ENCODE measurements at regions not wholly inside any gene's neighbourhood (a gene's known extent, or its start where the extent isn't known, plus 50 kb on each side); places are given as distances from the start of the nearest gene placed in this dataset.

DNA sequence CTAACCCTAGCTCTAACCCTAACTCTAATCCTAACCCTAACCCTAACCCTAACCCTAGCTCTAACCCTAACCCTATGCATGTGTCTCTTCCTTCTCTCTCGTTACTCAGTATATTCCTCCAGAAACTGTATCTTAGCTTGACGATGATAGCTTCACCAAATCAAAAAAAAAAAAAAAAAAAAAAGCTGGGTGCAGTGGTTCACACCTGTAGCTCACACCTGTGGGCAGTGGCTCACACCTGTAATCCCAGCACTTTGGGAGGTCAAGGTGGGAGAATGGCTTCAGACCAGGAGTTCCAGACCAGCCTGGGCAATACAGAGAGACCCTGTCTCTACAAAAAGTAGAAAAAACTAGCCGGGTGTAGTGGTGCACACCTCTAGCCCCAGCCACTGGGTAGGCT, 414.0 kb downstream of the GATA3 start:
- no peak for DNase-seq (ENCODE audit: low read depth in 2 of 2, low spot score in 1 of 2)

DNA sequence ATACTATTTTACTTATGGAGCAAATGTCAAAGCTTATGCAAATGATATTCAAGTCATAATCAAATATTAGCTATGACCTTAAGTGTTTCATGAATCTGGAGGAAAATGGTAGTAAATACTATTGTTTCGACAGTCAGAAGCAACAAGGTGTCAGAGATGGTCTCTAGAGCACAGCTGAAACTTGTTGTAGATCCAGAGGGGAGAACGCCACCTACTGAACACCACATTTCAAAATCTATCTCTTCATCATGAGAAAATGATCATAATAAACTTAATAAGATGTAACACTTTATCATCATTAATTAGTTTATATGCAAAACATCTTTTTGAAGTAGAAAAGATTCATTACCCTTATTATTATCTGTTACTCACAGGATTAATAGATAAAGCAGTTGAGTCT, 418.7 kb downstream of the GATA3 start:
- no peak for DNase-seq (ENCODE audit: low read depth in 2 of 2, low spot score in 1 of 2)

DNA sequence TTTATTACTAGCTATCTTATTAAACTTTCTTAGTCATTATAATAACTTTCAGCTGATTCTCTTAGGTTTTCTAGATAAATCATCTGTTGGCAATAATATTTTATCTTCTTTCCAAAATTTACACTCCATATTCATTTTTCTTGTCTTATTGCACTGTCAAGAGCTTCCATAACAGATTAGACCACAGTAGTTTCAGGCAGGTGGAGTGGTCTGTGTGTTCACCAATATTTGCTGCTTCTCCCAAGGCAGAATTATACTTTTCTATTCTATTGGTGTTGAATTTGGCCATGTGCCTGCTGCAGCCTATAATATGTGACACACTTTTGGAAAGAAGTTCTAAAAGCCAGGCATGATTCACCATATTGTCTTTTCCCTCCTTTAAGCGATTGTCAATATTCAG, 422.8 kb downstream of the GATA3 start:
- DNase-seq (ENCODE audit: low read depth in 2 of 2, low spot score in 1 of 2): no peak

DNA sequence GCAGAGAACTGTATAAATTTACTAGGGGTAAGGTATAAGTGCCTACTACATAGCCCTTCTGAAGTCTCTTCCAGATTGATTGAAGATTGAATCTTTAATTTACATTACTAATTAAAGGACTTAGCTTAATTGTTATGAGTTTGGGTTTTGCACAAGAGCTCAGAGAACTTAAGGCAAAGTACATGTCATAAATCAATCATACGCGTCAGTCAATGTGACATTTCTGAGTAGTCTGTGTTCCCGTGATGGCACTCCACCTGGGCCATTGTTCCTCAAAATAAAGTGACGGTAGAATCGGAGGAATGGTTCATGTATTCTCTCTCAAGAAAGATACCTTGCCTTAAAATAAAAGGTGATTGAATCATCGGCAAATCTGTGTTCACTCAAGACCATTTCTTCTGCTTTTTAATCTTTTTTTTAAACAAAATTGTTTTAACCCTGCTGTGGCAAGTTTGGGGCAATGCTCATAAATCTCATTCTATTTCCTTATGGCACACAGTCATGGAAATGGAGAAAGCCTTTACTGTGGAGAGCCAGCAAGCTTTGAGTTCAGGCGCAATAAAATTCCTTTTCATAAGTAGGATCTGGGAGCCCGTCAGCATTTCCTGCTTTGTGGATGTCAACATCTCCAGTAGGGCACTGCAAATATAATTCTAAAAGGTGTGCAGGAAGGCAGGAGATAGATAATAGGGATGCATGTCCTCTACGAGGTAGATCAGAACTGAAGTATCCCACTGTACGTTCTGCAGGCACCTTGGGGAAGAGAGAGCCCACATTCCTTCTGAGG, 427.4 kb downstream of the GATA3 start:
- no peak for DNase-seq (ENCODE audit: low read depth in 2 of 2, low spot score in 1 of 2)

DNA sequence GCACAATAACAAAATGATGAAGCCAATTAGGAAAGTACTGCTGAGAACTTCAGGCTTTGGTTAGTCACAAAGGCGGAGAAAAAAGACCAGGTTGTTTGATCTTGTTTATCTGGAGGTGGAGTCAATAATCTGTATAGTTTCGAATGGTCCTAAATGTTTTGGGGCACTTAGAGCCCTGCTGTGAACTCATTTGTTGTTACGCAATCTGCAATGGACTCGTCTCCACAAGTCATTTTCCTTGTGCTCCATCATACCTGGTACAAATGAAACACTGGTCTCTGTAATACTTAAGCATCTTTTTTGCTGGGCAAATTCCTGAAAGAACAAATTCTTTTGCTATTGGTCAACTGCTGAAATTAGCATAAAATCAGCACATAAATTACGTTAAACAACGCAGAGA, 430.5 kb downstream of the GATA3 start:
- no peak for DNase-seq (ENCODE audit: low read depth in 2 of 2, low spot score in 1 of 2)

DNA sequence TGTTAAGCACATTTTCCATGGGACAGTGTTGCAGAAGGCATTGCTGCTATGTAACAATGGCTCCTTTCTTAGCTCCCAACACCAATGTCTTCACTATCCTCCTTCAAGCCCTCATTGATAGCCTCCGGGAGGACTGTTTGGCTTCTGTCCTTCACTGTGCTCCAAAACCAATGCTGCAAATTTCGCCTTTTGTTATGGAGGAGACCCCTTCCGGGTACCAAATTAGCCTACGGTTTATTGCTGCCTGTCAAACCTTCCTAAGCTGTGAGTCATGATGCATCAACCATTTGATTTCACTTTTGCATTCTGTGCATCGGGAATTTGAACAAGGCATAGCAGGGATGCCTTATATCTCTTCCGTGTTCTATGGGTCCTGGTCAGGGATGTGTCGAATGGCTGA, 432.9 kb downstream of the GATA3 start:
- DNase-seq (ENCODE audit: low read depth in 2 of 2, low spot score in 1 of 2): no peak

DNA sequence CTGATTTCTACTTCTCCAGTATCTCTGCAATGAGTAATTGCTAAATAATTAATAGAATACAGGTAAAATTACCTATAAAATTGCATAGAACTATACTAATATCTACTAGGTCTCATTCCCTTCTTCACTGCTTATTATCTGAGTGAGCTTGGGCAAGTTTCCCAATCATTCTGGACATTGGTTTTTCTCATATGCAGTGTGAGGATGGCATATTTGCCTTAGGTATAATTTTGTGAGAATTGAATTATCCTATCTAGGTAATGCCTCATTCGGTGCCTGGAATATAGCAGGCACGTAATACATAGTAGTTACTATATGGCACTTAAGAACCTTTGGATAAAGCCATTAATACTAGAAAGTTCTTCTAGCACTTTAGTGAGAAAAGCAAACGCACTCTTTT, 434.7 kb downstream of the GATA3 start:
- DNase-seq (ENCODE audit: low read depth in 2 of 2, low spot score in 1 of 2): no peak

DNA sequence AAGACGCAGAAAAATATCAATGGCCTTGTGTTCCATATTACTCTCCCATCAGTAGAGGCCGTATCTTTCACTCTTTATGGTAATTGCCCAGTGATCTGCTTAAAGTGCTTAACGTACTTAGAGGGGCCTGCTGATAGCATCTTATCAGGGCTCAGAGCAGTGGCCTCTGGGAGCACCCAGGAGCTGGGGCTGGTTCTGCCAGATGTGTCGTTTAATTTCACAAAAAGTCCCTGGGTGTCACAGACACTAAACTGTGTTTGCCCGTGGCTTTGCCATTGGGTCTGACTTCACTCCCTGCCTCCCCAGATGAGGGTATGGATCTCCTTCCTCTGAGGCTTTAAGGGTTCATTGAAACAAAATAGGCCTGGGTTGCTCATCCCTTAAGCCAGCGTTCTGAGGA, 435.3 kb downstream of the GATA3 start:
- DNase-seq (ENCODE audit: low read depth in 2 of 2, low spot score in 1 of 2): no peak

DNA sequence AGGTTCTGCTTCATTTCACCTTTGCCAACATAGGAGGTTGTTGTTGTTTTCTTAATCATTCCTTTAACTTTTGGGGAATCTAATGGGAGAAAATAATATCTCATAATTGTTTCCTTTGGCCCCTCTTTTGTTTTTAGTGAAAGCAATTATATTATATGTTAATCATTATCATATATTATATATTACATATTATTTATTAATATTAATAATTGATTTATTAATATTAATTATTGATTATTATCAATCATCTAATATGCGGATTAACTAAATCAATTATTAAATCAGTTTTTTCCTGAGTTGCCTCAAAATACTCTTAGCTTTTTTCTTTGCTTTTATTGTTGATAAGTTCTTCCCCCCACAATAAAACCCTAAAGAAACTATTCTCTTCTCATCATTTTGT, 443.8 kb downstream of the GATA3 start:
- DNase-seq (ENCODE audit: low read depth in 2 of 2, low spot score in 1 of 2): no peak

DNA sequence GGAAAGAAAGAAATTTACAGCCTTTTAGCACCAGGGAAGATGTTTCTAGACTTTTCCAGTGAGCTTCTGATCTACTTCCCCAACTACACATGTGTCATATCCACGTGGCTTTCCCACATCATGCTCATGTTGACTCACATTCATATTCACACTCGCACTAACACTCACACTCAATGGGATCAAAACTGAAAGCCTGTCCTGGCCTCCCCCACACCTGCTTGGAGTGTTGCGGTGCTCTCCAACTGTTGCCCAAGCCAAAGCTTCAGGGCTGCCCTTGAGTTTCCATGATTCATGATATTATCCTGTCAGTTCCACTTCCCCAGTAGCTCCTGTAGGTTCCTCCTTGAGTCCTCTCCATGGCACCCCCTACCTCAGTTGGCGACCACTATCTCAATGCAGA, 444.4 kb downstream of the GATA3 start:
- no peak for DNase-seq (ENCODE audit: low read depth in 2 of 2, low spot score in 1 of 2)

DNA sequence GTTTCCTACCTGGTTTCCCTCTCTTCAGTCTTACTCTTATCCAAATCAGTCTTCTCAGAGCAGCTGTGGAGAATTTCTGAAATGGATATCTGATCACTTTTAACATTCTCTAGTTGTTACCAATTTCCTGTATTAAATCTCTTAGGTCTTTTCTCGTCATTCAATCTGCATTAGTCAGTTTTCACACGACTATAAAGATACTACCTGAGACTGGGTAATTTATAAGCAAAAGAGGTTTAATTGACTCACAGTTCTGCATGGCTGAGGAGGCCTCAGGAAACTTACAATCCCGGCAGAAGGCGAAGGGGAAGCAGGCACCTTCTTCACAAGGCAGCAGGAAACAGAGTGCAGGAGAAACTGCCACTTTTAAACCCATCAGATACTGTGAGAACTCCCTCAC, 444.8 kb downstream of the GATA3 start:
- DNase-seq (ENCODE audit: low read depth in 2 of 2, low spot score in 1 of 2): no peak

DNA sequence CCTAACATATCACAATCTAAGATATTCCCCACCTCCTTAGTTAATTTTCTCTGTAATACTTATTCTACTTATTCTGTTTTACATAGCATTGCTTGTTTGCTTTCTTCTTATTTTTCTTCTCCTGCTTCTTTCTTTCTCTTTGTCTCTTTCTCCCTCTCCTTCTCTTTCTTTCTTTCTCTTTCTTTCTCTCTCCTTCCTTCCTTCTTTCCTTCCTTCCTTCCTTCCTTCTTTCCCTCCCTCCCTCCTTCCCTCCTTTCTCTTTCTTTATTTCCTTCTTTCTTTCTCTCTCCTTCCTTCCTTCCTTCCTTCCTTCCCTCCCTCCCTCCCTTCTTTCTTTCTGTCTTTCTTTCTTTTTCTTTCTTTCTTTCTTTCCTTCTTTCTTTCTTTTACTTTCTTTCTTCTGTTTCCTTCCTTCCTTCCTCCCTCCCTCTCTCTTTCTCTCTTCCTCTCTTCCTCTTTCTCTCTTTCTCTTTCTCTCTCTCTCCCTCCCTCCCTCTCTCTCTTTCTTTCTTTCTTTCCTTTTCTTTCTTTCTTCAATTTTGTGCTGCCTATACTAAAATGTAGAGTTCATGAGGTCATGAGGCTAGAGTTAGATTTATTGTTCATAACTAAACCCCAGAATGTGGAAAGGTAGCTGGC, 445.4 kb downstream of the GATA3 start:
- DNase-seq (ENCODE audit: low read depth in 2 of 2, low spot score in 1 of 2): no peak

DNA sequence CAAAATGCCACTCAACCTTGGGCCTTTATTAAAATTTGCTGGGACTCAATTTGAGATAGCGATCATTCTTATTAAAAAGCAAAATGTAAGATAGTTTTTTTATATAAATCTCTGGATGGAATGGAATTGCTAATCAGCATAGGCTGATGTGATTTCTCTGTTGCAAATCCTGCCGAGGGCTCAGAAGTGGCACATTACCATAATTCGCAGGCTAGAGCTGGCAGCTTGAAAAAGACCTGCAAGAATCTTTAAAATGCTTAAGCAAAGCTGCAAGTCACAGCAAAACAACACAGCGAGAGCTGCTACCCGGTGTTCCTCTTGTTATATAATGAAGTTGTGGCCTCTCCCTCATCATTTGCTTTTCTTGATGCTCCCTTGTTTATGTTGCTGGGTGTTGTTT, 448.1 kb downstream of the GATA3 start:
- DNase-seq (ENCODE audit: low read depth in 2 of 2, low spot score in 1 of 2): no peak

DNA sequence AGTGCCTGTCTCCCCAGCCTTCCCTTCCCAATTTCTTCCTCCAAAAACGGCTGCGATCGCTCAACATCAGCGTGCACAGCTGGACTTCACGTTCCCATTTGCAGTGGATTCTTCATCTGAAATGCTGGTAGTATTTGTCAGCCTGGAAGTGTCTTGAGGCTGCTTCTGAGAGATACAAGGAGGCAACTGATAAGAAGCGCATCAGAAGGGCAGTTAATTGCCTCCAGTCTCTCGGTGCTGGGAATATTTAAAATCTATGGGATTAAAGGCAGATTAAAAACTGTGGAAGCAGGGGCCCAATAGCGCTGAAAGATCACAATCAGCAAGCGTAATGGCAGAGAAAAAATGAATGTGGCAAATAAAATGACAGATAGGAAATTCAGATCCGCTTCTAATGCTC, 450.0 kb downstream of the GATA3 start:
- DNase-seq (ENCODE audit: low read depth in 2 of 2, low spot score in 1 of 2): no peak

DNA sequence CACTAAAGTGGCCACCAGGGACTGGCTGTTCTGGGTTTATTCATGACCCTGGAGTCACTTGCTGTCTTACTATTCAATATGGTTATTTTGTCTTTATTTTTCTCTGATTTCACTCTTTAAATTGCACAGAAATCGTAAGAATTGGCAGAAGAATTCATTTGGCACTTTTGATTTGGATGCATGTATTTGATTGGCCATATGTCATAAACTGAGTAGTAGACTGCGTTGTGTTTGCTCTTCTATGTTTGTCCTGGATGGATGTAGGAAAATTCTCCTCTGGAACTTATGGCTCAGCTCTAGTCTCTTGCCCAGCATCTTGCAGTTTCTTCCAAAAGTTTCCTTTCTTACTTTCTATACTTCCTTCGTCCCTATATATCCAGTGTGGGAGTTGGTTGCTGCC, 452.7 kb downstream of the GATA3 start:
- no peak for DNase-seq (ENCODE audit: low read depth in 2 of 2, low spot score in 1 of 2)

DNA sequence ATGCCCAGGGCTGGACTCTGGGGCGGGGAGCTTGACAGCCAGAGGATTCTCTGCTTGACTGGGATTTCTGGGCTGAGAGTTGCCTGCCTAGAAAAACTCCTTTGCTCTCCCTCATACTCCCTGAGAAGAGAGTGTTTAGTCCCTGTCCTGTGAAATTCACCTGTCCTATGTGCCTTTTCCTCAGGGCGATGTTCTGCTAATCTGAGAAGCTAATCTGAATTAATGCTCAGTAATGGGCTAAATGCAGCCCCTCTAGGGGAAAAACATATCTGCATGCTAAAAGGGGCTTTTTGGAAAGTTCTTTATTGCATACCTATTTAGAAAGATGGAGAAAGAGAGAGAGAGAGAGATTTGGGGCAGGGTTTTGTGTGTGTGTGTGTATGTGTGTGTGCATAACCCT, 454.4 kb downstream of the GATA3 start:
- no peak for DNase-seq (ENCODE audit: low read depth in 2 of 2, low spot score in 1 of 2)

DNA sequence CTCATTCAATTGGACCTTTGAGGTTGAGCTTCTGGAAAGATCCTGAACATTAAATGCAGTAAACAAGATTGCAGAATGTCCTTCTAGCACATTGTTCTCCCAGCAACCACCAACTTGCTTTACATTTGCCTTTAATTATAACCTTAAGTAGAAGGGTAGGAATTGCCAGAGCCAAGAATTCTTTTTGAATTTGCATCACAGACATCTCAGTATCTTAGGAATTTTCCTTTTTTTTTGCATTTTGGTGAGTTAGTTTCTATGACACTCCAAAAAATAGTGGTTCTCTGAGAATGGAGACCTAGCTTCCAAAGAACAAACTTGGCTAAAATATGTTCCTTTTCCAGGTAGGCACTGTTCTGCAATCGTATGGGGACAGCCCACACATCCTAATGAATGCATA, 456.0 kb downstream of the GATA3 start:
- DNase-seq (ENCODE audit: low read depth in 2 of 2, low spot score in 1 of 2): no peak

DNA sequence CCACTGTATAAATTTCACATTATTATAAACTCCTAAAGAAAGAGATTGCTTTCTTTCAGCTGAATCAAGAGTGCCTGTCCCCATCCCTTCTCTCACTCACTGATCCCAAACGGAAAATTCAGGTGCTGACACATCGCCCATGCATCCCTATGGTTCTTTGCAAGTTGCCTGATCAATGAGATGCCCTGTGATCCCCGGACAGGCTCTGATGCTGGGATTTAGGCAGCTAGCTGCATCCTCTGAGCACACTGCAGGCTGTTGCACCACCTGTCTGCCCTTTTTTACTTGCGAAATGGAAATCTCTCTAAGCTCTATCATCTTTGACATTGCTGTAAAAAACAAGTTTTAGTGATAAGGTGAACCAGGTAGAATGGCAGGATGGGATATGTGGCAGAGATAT, 456.5 kb downstream of the GATA3 start:
- no peak for DNase-seq (ENCODE audit: low read depth in 2 of 2, low spot score in 1 of 2)

DNA sequence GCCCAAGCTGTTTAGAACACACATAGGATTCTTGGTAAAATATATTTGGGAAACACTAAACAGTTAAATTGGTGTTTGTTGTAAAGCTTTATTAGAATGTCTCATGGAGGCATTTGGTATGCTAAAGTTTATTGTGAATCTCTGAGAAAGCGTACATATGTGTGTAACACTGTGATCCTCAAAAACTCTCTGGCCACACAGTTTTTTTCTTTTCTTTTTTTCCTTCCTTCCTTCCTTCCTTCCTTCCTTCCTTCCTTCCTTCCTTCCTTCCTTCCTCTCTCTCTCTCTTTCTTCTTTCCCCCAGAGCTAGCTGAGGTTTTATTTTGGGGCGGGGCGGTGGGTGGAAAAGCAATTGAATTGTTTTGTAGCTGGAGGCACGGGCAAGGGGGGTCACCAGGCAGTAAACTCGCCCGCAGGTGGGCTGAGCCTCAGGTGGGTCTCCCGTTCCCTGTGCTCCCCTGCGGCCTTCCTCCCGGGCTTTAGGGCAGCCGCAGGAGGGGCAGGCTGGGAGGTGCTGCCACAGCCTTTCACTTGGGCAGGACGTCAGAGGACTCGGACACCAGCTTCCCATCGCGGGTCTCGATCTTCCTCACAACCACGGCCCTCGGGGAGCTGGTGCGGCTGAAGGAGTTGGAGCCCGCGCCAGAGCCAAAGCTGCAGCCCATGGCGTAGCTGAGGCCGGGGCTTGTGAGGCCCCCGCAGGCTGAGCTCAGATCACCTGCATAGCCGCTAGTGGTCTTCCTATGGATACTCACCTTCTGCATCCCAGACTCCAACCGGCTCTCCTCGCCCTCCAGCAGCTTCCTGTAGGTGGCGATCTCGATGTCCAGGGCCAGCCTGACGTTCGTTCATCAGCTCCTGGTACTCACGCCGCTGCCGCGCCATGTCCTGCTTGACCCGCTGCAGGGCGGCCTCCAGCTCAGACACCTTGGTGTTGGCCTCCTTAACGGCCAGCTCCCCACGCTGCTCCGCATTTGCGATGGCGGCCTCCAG, 459.0 kb downstream of the GATA3 start:
- DNase-seq (ENCODE audit: low read depth in 2 of 2, low spot score in 1 of 2): no peak

DNA sequence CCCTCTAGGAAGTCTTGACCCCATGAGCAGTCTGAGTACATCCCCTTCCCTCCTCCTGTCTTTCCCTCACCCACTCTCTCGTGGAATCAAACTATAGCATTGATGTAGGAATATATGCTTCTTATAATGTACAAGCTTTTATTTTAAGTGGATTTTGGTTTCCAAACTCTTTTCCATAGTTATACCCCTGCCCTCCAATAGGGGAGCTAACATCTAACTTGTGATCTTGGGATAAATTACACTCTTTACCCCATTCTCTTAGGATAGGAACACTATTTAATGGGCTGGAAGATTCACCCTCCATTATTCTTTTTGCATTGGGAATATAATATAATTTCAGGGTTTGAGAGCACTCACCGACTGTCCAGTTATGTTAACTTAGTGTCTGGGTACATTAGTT, 465.9 kb downstream of the GATA3 start:
- no peak for DNase-seq (ENCODE audit: low read depth in 2 of 2, low spot score in 1 of 2)

DNA sequence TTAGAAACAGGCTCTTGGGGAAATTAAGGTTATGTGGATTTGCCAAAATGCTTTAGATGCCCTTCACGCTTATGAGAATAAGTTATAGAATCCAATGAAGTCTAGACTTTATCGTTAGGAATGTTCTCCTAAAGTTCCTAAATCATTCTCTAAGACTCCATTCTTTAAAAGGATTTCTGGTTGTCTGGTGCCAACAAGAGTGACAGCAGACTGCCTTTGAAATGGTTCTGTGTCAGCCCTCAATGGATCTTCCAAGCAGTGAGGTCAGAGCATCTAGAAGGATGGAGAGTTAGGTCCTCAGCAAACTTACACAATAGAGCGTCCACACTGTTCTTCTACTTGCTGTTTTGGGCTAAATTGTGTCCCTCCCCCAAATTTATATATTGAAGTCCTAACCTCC, 473.3 kb downstream of the GATA3 start:
- DNase-seq (ENCODE audit: low read depth in 2 of 2, low spot score in 1 of 2): no peak

DNA sequence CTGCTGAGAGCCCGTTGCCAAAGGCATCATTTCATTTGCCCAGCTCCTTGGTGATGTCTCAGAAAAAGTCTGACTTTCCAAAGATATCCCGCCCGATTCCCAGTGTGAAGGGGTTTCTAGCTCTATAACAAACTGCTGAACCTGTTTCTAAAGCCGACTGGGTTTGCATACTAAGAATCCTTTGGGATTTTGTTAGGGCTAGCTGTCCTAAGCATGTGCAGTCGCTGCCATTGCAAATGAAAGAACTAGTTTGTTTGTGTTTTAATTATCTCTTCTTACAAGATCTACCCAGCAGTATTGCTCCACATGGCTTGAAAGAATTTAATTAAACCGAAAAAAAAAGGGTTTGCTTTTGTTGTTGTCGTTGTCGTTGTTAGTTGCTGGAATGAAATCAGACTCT, 476.6 kb downstream of the GATA3 start:
- no peak for DNase-seq (ENCODE audit: low read depth in 2 of 2, low spot score in 1 of 2)
